Stimulated activated naive CD8-positive, alpha-beta T cell treated with anti-CD3 and anti-CD28 coated beads, Interleukin-15, Interleukin-2, amounts not matched to agents 100 U/mL and 50 U/mL, for 24 hours (primary cell): ENCODE measurements at regions not wholly inside any gene's neighbourhood (a gene's known extent, or its start where the extent isn't known, plus 50 kb on each side); places are given as distances from the start of the nearest gene placed in this dataset.
"Not testable (repeated sequence)": the region's sequence is repeated elsewhere in the genome, so short reads cannot be mapped to it uniquely, and the experiment has no call there.

Experiments
- ATAC-seq: fragments of 150-1000 bp; cut with Tn5 transposase; one replicate; pipeline ENCODE4 v1.10.0; 2021
- DNase-seq: peaks from one replicate; pipeline ENCODE4 v3.0.0; 2021

GRCh38 chr3:69688400-69688799 lies 50.9 kb upstream of the MITF start:
- ATAC-seq: no peak
- no peak for DNase-seq

- no peak for DNase-seq
- no peak for ATAC-seq
Observed at GRCh38 chr3:69687641-69688040, 51.6 kb upstream of the MITF start.

- ATAC-seq: no peak
- DNase-seq: no peak
Observed at GRCh38 chr3:69686056-69686455, 53.2 kb upstream of the MITF start.

- DNase-seq: no peak
Observed at GRCh38 chr3:69684309-69684961, 54.8 kb upstream of the MITF start.

GRCh38 chr3:69683082-69683806 lies 56.0 kb upstream of the MITF start:
- DNase-seq: no peak
- no peak for ATAC-seq

More at GRCh38 chr3:69684309-69684961, 54.8 kb upstream of the MITF start:
- ATAC-seq: no peak

GRCh38 chr3:69677456-69677855 lies 61.8 kb upstream of the MITF start:
- not testable (repeated sequence) for DNase-seq, ATAC-seq

- no peak for ATAC-seq
- no peak for DNase-seq
Observed at GRCh38 chr3:69675786-69676530, 63.3 kb upstream of the MITF start.

- ATAC-seq: no peak
- DNase-seq: no peak
Observed at GRCh38 chr3:69674752-69675151, 64.5 kb upstream of the MITF start.

- DNase-seq (no peak), ATAC-seq (no peak)
Observed at GRCh38 chr3:69671082-69671952, 67.9 kb upstream of the MITF start.

- ATAC-seq (no peak), DNase-seq (no peak)
Observed at GRCh38 chr3:69669070-69669469, 70.2 kb upstream of the MITF start.

GRCh38 chr3:69665026-69665737 lies 74.1 kb upstream of the MITF start:
- ATAC-seq: no peak
- no peak for DNase-seq

GRCh38 chr3:69660631-69661030 lies 78.6 kb upstream of the MITF start:
- ATAC-seq (no peak), DNase-seq (no peak)

- ATAC-seq: no peak
Observed at GRCh38 chr3:69659180-69659910, 79.9 kb upstream of the MITF start.

GRCh38 chr3:69658514-69659140 lies 80.6 kb upstream of the MITF start:
- no peak for ATAC-seq
- no peak for DNase-seq

More at GRCh38 chr3:69659180-69659910, 79.9 kb upstream of the MITF start:
- no peak for DNase-seq

GRCh38 chr3:69657030-69657429 lies 82.2 kb upstream of the MITF start:
- not testable (repeated sequence) for ATAC-seq, DNase-seq

GRCh38 chr3:69651765-69652164 lies 87.5 kb upstream of the MITF start:
- ATAC-seq: no peak

GRCh38 chr3:69650066-69650419 lies 89.2 kb upstream of the MITF start:
- DNase-seq: no peak
- no peak for ATAC-seq

More at GRCh38 chr3:69651765-69652164, 87.5 kb upstream of the MITF start:
- no peak for DNase-seq

- ATAC-seq: no peak
- no peak for DNase-seq
Observed at GRCh38 chr3:69649120-69650065, 89.9 kb upstream of the MITF start.

- DNase-seq (no peak), ATAC-seq (no peak)
Observed at GRCh38 chr3:69648126-69648525, 91.1 kb upstream of the MITF start.
